HK-2 (cell line): ENCODE measurements at regions not wholly inside any gene's neighbourhood (a gene's known extent, or its start where the extent isn't known, plus 50 kb on each side); places are given as distances from the start of the nearest gene placed in this dataset.

Source experiments
- DNase-seq: peaks from one replicate; pipeline ENCODE4 v3.0.0-alpha.2; 2018; ENCODE audit not compliant: unreplicated experiment

DNA sequence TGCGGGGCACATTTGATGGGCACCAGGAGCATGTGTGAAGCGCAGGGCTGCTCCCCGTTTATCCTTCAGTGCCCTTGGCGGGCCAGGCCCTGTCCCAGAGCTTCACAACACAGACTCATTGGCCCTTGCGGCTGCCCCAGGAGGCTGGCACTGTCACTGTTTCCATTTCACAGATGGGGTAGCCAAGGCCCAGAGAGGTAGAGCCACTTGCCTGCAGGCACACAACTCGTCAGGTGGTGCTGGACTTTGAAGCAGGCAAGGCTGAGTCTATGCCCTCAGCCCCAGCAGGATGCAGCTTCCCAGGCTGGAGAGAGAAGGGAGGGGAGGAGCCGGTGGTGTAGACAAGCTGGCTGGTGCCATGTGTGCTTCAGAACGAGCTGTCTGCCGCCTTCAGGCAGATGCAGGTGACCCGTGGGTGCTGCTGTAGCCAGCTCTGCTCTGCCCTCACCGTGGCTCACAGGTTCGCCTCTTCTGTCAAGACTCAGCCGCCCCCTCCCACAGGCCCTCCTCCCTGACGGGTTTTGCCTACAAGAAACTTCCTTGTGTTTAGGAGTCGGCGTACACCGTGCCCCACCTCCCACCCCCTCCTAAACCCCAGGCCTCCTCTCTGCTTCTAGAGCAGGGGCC is 232.3 kb upstream of the CIBAR2 start:
- DNase-seq, result no peak

DNA sequence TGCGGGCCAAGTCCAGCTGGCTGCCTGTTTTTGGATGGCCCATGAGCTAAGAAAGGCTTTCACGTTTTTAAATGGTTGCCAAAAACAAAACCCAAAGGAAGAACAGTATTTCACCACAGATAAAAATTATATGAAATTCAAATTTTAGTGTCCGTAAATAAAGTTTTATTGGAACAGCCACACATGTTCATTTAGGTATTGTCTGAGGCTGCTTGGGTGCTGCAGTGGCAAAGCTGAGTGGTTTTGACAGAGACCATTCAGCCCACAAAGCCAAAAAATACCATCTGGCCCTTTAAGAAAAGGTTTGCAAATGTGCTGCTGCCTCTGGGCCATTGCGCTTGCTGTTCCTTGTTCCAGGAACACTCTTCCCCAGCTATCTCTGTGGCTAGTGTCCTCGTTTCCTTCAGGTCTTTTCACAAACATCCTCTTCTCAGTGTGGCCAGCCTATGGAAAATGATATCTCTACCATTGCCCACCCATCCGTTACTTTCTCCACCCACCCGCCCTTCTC is 232.9 kb upstream of the CIBAR2 start:
- no peak for DNase-seq

DNA sequence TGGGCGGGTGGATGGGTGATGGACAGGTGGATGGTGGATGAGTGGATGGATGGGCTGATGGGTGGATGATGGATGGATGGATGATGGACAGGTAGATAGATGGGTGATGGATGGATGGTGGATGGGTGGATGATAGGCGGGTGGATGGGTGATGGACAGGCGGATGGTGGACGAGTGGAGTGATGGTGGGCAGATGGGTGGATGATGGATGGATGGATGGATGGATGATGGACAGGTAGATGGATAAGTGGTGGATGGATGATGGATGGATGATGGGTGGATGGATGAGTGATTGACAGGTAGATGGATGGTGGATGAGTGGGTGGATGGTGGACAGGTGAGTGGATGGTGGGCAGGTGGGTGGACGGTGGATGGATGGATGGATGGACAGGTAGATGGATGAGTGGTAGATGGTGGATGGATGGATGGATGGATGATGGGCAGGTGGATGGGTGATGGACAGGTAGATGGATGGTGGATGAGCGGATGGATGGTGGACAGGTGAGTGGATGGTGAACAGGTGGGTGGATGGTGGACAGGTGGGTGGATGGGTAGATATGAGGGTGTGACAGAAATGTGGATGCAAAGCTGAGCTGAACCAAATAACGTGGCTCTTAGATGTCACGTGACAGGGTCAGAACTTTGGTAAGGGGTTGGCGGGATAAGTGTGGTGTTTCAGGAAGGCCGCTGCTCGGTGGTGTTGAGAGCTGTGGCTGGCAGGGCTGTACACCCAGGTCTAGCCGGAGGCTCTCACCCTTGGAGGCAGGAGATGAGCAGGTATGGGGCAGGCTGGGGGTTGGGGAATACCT is 234.3 kb upstream of the CIBAR2 start:
- DNase-seq, result no peak

DNA sequence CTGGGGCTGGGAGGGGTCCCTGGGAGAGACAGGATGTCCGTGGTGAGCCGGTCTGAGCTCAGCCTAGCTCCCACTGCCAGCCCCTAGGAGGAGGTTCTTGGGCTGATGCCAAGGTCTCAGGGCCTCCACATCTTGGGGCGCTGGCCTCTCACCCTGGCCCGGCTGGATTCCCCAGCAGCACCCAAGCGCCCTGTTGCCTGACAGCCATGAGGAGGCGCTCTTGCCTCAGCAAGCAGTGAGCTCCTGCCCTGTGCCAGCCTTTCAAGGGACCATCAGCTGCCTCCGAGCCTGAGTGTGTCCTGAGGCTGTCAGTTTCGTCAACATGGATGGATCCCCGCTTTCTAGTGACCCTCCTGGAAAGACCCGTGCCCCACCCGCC is 234.9 kb upstream of the CIBAR2 start:
- DNase-seq, result no peak

DNA sequence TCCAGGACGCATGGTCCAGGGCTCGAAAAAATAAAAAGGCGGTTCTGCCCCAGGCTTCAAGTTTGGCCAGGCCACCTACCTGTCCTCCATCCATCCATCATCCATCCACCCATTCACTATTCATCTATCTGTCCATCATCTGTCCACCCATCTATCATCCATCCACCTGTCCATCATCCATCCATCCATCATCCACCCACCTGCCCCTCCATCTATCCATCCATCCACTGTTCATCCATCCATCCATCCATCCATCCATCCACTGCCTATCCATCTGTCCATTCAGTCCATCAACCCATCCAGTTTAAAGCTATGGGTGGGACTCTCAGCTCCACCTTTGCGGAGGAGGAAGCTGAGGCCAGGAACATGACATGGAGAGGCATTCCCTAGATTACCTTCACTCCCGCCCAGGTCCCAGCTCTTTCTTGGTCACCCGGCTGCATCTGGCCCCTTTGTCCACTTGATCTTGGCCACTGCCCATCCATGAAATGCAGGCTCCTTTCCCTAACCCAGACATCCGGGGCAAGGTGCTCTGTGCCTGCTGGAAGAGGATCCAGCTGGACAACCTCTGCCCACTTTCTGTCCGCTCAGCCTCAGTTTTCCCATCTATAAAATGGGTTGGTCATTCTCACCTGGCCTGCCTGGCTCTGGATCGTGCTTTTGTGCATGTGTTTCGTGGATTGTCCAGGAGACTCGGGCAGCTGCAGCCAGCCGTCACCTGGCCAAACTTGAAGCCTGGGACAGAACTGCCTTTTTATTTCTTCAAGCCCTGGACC is 236.0 kb upstream of the CIBAR2 start:
- no peak for DNase-seq

DNA sequence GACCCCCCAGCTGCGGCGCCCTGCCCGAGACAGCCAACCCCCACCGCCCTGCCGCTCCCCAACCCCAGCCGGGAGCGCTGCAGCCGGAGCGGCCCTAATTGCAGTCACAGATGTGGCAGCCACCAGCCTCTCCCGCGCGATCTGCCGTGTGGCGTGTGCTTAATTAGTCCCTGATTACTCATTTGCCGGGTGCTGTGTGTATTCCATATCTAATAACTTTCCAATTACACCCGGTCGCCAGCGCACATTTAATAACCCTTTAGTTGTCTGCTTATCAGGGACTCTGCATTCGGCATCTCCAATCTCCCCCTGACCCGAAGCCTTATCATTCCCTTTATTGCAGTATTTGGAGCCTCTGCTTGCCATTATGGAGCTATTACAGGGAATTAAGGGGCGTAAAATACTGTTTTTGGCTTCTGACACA is 236.7 kb upstream of the CIBAR2 start:
- no peak for DNase-seq

DNA sequence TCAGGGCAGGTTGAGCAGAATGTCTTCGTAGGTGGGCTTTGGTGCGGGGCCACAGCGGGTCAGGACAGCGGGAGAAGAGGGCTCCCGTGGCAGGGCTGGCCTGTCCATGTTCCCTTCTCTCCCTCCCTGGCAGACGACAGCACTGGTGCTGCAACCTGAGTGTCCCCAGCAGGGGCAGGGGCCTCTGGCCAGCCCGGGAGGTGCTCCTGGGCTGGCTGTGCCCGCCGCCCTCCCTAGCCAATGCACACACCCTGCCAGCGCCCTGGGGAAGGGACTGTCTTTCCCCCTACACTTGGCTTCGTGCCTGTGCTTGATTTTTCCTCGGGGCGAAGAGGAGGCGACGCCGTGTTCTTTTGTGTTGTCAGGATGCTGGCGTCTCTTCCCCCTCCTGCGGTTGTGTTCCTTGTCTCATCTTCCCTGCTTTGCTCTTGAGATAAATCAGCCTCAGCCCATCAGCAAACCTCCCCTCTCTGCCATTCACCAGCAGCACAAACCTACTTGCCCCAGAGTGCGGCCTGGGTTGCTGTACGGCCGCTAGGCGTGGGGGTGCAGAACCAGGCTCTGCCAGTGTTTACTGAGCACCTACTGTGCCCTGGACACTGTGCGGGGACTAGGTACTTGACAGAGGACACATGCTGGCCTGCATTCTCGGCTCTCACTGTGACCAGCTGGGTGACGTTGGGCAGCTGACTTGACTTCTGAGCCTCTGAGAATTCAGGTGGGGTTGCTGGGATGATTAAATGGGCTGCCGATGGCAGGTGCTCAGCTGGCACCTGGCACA is 237.3 kb upstream of the CIBAR2 start:
- DNase-seq, result no peak

DNA sequence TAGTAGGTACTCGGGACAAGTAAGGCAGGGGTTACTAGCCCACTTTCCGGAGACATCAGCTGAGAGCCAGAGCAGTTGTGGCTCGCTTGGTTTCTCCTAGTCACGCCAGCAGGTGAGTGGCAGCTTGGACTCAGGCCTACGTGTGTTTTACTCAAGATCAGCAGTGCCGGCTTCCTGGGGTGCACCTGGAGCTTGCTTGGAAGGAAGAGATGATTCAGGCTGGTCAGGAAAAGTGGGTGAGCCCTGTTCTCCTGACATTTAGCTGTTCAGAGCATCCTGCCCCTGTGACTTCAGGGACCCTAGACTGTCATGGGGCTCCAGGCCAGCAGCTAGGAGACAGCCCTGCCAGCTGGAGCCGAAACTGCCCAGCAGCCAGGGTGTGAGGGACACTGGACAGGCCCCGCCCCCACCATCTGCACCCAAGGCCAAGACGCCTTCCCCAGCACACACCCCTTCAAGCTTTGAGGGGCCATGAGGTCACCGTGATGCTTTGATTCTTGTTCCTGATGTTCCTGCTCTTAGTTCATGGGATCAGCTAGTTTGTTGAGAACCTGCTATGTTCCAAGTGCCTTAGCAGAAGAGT is 238.0 kb upstream of the CIBAR2 start:
- DNase-seq, result no peak

DNA sequence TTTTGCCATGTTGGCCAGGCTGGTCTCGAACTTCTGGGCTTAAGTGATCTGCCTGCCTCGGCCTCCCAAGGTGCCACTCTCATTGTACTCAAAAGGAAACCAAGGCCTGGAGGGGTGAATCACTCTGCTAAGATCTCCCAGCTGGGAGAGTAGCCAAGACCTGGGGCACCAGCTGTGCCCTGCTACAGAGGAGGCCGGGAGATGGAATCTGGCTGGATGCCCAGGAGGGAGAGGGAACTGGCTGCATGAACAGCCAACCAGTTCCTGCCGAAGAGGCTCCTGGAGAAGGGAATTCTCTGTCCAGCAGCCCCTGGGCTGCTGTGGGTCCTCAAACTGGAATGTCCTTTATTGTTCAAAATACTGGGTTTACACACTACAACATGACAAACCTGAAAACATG is 238.7 kb upstream of the CIBAR2 start:
- DNase-seq, result peak; percentile 76

DNA sequence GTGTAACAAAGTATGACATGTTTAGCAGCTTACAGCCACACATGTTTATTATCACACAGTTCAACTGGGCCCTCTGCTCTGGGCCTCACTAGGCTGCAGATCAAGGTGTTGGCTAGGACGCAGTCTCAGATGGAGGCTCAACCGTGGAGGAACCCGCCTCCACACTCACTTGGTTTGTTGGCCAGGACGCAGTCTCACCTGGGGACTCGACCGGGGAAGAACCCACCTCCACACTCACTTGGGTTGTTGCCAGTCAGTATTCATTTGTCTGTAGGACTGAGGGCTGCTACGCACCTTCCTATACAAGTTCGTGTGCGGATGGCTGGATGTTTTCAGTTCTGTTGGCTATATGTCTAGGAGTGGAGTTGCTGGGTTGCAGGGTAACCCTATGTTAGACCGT is 240.7 kb upstream of the CIBAR2 start:
- DNase-seq, result no peak

DNA sequence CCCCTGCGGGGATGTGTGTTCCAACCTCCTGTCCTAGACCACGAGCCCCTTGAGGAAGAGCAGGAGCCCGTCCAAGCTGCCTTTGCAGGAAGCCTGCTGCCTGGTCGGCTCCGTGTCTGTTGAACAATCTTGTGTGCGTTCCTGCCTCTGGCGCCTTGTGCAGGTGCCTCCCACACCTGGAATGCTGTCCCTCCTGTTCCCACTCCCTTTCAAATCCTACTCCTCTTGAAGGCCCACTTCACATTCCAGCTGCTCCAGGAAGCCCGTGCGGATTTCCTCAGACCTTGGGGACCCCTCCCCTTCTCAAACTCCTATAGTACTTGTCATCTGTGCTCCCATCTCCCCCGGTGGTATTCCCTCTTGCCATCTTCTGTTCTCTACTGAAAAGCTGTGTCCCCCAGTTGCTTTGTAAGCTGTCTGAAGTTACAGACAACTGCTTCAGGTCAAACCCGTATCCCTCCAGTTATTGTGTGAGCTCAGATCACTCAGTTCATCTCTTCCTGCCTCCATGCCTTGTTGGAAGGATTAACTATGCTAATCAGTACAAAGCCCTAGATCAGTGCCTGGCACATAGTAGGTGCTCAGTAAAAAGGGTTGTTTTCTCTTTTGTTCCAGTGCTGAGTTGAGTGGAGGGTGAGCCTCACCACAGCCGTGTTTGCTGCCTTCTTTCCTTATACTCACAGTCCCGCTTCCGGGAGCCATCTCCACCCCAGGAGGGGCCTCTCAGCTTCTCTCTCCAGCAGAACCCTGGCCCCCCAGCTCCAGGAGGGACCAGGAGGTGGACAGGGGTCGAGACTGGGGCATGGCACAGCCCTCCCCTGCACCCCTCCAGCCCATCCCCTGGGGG is 241.8 kb upstream of the CIBAR2 start:
- DNase-seq, result no peak

DNA sequence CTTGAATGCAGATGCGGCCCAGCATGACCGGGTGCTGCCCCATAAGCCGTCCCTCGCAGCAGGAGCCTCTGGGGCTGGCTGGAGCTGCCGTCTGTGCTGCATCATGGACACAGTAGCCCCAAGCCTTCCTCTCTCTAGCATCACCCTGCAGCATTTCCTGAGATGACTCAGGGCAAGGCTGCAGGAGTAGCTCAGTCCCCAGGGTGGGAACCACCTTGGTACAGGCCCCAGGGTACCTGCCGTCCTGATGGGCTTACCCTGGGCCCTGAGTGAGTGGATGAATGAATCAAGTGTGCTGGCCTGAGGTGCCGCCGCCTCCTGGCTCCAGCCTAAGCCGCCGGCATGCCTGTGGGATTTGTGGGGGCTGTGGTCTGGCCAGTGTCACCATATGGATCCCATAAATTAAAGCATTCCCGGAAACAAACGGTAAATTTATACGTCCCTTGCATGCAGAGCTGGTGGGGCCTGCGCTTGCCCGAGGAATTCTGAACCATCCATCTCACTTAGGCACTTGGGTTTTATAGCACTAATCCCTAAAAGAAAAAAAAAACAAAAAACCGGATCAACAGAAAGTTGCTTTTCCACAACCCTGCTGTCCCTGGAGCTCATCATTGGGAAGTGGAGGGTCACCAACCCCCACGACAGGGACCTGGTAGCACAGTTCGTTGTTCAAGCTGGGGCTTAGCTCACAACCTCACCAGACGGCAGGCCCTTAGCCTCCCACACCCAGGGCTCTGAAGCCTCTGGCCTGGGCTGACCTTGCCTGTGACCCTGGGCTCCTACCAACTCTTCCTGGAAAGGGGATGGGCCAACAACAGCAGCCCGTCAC is 242.6 kb upstream of the CIBAR2 start:
- DNase-seq, result no peak

DNA sequence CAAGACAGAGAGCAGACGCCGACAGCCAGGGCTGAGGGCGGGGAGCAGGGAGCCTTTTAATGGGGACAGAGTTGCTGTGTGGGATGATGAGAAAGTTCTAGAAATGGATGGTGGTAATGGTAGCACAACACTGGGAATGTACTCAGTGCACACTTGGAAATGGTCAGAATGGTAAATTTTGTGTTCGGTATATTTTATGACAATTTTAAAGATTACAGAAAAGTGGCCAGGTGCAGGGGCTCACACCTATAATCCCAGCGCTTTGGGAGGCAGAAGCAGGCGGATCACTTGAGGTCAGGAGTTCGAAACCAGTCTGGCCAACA is 243.2 kb upstream of the CIBAR2 start:
- no peak for DNase-seq

DNA sequence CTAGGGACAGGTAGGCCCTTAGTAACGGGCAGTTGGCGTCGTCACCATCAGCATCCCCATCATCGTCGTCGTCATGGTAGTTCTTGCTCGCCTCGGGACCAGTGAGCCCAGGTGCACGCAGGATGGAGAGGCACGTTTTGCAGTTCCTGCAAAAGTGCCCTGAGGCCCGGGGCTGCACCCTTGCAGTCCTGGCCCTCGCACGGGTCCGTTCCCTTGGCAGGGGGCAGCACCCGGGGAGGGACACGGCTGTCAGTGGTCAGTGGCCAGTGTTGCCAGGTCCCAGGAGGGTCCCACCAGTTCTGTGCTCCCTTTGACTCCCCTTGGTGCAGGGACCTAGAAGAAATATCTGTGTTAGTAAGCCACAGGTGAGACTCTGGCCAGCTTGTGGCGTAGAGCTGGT is 243.9 kb upstream of the CIBAR2 start:
- DNase-seq, result no peak

DNA sequence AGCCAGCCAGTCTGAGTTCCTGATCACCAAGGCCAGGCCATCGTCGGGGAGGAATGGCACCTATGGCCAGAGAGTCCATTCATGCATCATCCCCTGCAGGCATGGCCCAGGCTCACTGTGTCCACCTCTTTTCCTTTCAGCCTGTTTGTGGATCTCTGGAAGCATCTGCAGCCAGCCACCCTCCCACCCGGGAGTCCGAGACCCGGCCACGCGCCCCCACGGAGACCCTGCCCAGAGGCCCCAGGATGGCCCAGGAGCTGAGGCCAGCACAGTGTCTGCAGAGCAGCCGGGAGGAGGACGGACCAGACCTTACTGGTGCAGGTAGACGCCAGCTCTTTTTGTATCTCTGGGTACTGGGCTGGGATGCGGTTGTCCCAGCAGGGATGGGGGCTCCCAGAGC is 245.1 kb upstream of the CIBAR2 start:
- DNase-seq, result no peak

DNA sequence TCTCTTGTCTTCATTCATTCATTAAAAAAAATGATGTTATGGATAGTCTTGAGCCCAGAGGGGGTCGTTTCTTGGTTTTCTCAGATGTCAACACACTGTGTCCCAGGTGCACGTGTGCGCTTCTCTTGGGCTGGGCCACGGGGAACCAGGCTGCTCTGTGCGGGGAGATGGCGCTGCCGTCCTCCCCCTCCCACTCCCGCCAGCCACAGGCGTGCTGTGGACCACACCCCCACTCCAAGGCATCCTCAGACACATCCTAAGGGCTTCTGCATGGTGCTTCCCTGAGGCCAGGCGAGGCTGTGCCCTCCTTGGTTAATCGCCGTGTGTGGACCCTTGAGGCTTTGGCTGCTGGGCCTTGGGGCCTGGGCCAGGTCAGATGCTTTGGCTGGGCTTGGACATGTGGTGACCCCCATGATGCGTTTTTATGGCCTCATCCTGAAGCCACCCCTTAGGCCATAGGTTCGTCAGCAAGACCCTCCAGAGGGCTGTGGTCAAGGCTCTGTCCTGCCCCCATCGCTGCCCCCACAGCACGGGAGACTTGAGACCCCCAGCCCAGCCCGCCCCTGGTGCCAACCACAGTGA is 245.7 kb upstream of the CIBAR2 start:
- no peak for DNase-seq

DNA sequence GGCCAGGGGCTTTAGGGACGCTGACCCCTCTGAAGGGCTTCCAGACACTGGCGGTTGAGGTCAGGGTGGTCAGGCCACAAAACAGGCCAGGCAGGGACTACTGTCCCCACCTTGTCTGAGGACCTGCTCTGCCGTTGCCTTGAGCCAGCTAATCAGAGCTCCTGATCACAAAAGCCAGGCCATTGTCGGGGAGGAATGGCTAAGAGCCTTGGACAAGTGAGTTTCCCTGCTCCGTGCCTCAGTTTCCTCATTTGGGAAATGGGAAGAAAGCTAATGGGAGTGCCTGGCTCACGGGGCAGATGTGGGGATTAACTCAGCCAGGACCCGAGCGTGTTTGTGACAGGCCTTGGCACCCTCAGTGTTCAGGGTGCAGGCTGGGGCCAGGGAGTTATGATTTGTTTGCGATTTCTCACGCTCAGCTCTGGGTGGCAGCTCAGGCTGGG is 246.5 kb upstream of the CIBAR2 start:
- DNase-seq, result no peak

DNA sequence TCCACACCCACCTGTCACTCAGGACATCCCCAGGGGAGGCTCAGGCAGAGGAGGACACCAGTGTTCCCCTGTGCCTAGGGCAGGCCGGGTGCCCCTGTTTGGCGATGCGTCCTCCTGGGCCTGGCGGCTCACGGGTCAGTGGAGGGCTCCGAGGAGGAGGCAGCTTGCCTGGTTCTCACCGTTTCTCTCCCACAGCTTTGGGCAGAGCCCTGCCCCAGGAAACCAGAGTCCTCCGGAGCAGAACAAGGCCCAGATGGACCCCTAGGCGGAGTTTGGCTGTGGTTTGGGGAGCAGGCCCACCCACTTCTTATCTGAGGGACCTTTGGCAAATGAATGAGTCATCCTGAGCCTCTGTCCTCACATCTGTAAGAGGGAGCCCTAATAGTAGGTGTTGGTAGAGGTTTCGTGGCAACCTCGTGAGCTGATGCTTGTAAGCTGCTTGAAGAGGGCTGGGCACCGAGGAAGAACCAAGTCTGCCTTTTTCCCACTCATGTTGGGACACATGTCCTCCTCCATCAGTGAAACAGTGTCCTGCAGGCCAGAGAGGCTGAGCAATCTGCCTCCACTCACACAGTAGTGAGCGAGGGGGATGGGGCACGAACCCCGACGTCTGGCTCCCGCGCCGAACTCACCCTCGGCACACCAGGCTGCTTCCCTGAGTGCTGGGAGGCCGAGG is 247.0 kb upstream of the CIBAR2 start:
- no peak for DNase-seq
